Smooth muscle cell (in vitro differentiated cells): ENCODE measurements at regions not wholly inside any gene's neighbourhood (a gene's known extent, or its start where the extent isn't known, plus 50 kb on each side); places are given as distances from the start of the nearest gene placed in this dataset.

Source experiments
- DNase-seq: peaks from one replicate; lab custom pipeline; 2025; ENCODE audit not compliant: unreplicated experiment; lab: John Stamatoyannopoulos, UW
- H2AFZ ChIP-seq: fragments of 200-600 bp; sonication (generic); 2 replicates; pipeline ENCODE4 v1.6.0; 2016; ENCODE audit warnings: antibody characterized with exemption, low read depth, mild to moderate bottlenecking
- H3F3A ChIP-seq: fragments of 200-600 bp; sonication (generic); 2 replicates; pipeline ENCODE4 v1.6.0; 2017; ENCODE audit warnings: antibody characterized with exemption, low read depth
- H3K27ac ChIP-seq: fragments of 200-600 bp; sonication (generic); 2 replicates; pipeline ENCODE4 v1.5.1; 2016; ENCODE audit warnings: low read depth, mild to moderate bottlenecking
- H3K27me3 ChIP-seq: fragments of 200-600 bp; sonication (generic); 2 replicates; pipeline ENCODE4 v1.6.1; 2016; ENCODE audit warnings: low read depth, mild to moderate bottlenecking
- H3K36me3 ChIP-seq: fragments of 200-600 bp; sonication (generic); 2 replicates; pipeline ENCODE4 v1.5.1; 2016; ENCODE audit warnings: low read depth
- H3K4me1 ChIP-seq: fragments of 200-600 bp; sonication (generic); 2 replicates; pipeline ENCODE4 v1.5.1; 2016; ENCODE audit warnings: low read depth
- H3K4me2 ChIP-seq: fragments of 200-600 bp; sonication (generic); 2 replicates; pipeline ENCODE4 v1.6.0; 2016; ENCODE audit warnings: mild to moderate bottlenecking
- H3K4me3 ChIP-seq: fragments of 200-600 bp; sonication (generic); 2 replicates; pipeline ENCODE4 v1.5.1; 2016; ENCODE audit warnings: mild to moderate bottlenecking
- H3K79me2 ChIP-seq: fragments of 200-600 bp; sonication (generic); 2 replicates; pipeline ENCODE4 v1.6.0; 2016; ENCODE audit warnings: low read depth, mild to moderate bottlenecking
- H3K9ac ChIP-seq: fragments of 200-600 bp; sonication (generic); 2 replicates; pipeline ENCODE4 v1.6.0; 2016; ENCODE audit warnings: low read depth
- H3K9me3 ChIP-seq: fragments of 200-600 bp; sonication (generic); replicated peaks from 2 replicates; pipeline ENCODE4 v1.5.1; 2016; ENCODE audit warnings: low read depth
- H4K20me1 ChIP-seq: fragments of 200-600 bp; sonication (generic); 2 replicates; pipeline ENCODE4 v1.6.0; 2016; ENCODE audit warnings: low read depth
- WGBS: methylation state at CpG from one replicate; pipeline ENCODE4 v1.1.7; 2016; ENCODE audit warnings: low lambda C conversion rate; 5-methylcytosine and 5-hydroxymethylcytosine counted together
- TF ChIP-seq, protein P1 (sequence below): fragments of 200-600 bp; sonication (generic); IDR thresholded peaks from 2 replicates; pipeline ENCODE4 v1.5.1; 2017; ENCODE audit warnings: borderline replicate concordance, mild to moderate bottlenecking, antibody characterized with exemption; ENCODE audit not compliant: insufficient read depth, poor library complexity, severe bottlenecking

DNA sequence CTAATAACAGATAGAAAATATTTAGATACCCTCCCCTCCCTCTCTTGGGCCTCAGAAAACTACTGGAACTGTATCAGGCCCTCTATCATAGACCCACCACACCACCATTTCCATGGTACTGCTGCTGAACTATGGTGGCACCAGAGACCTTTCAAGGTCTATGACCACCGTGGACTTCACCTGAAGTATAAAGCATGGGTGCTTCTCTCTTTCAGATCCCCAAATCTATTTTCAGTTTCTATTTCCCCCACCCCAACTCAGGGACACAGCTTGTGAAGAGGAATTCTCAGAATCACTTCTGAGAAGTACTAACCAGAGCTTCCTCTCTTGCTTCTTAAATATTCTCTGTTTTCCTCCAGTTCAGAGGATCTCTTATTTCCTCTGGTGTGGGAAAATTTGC is 840.8 kb upstream of the HTR2C start:
- 96% methylated on average over 1 of the region's 1 CpG for WGBS

DNA sequence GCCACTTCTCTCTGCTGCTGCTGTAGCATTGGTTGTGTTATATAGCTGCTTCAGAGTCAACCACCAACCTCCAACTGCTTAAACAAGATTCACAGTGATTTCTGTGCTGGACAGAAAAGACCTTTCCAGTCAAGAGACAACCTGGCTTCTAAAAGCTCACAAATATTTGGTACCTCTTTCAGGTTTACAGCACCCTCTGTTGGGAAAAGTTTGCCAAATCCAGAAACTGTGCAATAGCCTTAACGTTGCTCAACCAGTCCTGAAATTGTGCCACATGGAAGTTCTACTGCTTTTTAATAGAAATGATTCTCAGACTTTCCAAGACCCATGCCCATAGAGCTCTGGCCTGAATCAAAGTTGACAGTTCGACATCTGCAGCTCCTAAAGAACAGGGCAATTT is 842.1 kb upstream of the HTR2C start:
- Histone ChIP-seq H3K4me2 (no peak overlapping the region), H3K9me3 (no peaks in the 10 kb centered on the region), H3K36me3 (no peaks in the 10 kb centered on the region), H3K4me1 (no peaks in the 10 kb centered on the region), H2AFZ (peak overlapping the region; percentile 15), H4K20me1 (no peaks in the 10 kb centered on the region), H3K27ac (no peak overlapping the region), H3F3A (no peaks in the 10 kb centered on the region), H3K79me2 (no peaks in the 10 kb centered on the region), H3K4me3 (no peak overlapping the region), H3K27me3 (no peaks in the 10 kb centered on the region), H3K9ac (no peak overlapping the region)
- TF ChIP-seq, protein P1, sequence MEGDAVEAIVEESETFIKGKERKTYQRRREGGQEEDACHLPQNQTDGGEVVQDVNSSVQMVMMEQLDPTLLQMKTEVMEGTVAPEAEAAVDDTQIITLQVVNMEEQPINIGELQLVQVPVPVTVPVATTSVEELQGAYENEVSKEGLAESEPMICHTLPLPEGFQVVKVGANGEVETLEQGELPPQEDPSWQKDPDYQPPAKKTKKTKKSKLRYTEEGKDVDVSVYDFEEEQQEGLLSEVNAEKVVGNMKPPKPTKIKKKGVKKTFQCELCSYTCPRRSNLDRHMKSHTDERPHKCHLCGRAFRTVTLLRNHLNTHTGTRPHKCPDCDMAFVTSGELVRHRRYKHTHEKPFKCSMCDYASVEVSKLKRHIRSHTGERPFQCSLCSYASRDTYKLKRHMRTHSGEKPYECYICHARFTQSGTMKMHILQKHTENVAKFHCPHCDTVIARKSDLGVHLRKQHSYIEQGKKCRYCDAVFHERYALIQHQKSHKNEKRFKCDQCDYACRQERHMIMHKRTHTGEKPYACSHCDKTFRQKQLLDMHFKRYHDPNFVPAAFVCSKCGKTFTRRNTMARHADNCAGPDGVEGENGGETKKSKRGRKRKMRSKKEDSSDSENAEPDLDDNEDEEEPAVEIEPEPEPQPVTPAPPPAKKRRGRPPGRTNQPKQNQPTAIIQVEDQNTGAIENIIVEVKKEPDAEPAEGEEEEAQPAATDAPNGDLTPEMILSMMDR, result peak; percentile 26
- DNase-seq, result no peak
- 34% methylated on average over 2 of the region's 2 CpGs for WGBS

More for the DNA sequence above, 840.8 kb upstream of the HTR2C start:
- Histone ChIP-seq H3K79me2 (no peaks in the 10 kb centered on the region), H2AFZ (no peak overlapping the region), H3K36me3 (no peaks in the 10 kb centered on the region), H3K9ac (no peak overlapping the region), H4K20me1 (no peaks in the 10 kb centered on the region), H3K9me3 (no peaks in the 10 kb centered on the region), H3K4me3 (no peak overlapping the region), H3K4me2 (no peak overlapping the region), H3K27ac (no peak overlapping the region), H3K27me3 (no peaks in the 10 kb centered on the region), H3F3A (no peaks in the 10 kb centered on the region), H3K4me1 (no peaks in the 10 kb centered on the region)
- no peak for DNase-seq
- TF ChIP-seq, protein P1, result no peak

DNA sequence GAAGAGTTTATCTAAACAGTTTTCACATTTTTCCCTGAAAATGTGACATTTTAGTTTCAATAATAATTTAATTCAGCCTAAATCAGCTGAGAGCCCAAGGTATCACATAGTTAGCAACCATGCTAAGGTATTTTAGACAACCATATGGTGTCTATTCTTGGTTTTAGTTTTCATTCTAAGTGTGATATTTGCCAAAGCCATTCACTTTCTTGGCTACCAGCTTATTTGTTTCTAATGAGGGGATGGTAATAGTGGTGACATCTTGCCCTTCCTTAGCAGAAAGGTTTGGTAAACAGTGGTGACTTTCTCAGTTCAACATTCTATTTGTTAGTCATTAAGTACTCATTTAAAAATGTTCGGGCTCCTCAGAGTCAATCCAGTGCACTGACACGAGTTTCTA is 854.9 kb upstream of the HTR2C start:
- Histone ChIP-seq H3K36me3 (no peaks in the 10 kb centered on the region), H3K4me1 (no peaks in the 10 kb centered on the region), H3K4me2 (no peak overlapping the region), H3K27ac (no peak overlapping the region), H3K27me3 (no peaks in the 10 kb centered on the region), H3F3A (no peaks in the 10 kb centered on the region), H2AFZ (no peak overlapping the region), H3K9me3 (no peaks in the 10 kb centered on the region), H3K4me3 (no peak overlapping the region), H3K79me2 (no peaks in the 10 kb centered on the region), H3K9ac (no peak overlapping the region), H4K20me1 (no peaks in the 10 kb centered on the region)
- 93% methylated on average over 2 of the region's 2 CpGs for WGBS
- no peak for DNase-seq
- TF ChIP-seq, protein P1, result no peak

DNA sequence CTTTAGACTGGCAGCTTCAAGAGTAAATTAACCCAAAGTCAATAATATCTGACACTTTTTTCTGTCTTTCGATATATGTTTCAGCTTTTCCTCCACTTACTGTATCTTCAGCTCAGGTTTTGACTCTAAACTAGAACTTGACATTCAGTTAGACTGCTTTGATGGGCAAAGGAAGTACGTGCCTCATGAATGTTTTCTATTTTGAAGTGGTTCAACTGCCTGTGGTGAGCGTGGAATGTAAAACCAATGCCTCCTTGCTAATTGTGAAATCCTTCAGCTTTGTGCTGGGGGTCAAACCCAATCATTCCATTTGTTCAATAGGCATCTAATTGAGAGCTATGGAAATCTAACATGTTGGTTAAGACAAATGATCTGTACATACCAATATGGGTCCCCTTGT is 857.0 kb upstream of the HTR2C start:
- 81% methylated on average over 3 of the region's 3 CpGs for WGBS
- Histone ChIP-seq H3F3A (no peaks in the 10 kb centered on the region), H3K9ac (no peak overlapping the region), H3K9me3 (no peaks in the 10 kb centered on the region), H3K4me3 (no peak overlapping the region), H3K4me1 (no peaks in the 10 kb centered on the region), H3K36me3 (no peaks in the 10 kb centered on the region), H3K79me2 (no peaks in the 10 kb centered on the region), H3K27me3 (no peaks in the 10 kb centered on the region), H4K20me1 (no peaks in the 10 kb centered on the region), H2AFZ (no peak overlapping the region), H3K4me2 (no peak overlapping the region), H3K27ac (no peak overlapping the region)
- TF ChIP-seq, protein P1, result no peak
- DNase-seq, result no peak
